Neutrophil (primary cell): ENCODE measurements at regions not wholly inside any gene's neighbourhood (a gene's known extent, or its start where the extent isn't known, plus 50 kb on each side); places are given as distances from the start of the nearest gene placed in this dataset.

Experiments used
- H3K27ac ChIP-seq: fragments of 200-600 bp; sonication (generic); 2 replicates; pipeline ENCODE4 v1.5.1; 2016; ENCODE audit warnings: mild to moderate bottlenecking, moderate library complexity
- H3K27me3 ChIP-seq: fragments of 200-600 bp; sonication (generic); 2 replicates; pipeline ENCODE4 v1.6.0; 2016; ENCODE audit warnings: mild to moderate bottlenecking
- H3K36me3 ChIP-seq: fragments of 200-600 bp; sonication (generic); 2 replicates; pipeline ENCODE4 v1.5.1; 2017
- H3K4me1 ChIP-seq, 2 experiments: fragments of 200-600 bp in 1 of 2; sonication (generic) in 1 of 2; 1 replicate in 1 of 2; 2 replicates in 1 of 2; pipeline versions ENCODE4 v1.5.1 to v1.6.1; 2013 to 2016; ENCODE audit warnings: low read depth in 1 of 2, low read length in 1 of 2, mild to moderate bottlenecking in 1 of 2, moderate library complexity in 1 of 2; ENCODE audit not compliant: control insufficient read depth in 1 of 2, insufficient read depth in 1 of 2
- H3K4me3 ChIP-seq, 2 experiments: fragments of 200-600 bp in 1 of 2; sonication (generic) in 1 of 2; 1 replicate in 1 of 2; 2 replicates in 1 of 2; pipeline ENCODE4 v1.5.1; 2013 to 2016; ENCODE audit warnings: low read depth in 1 of 2, low read length in 1 of 2, mild to moderate bottlenecking in 1 of 2, moderate library complexity in 1 of 2
- H3K9me3 ChIP-seq: fragments of 200-600 bp; sonication (generic); 2 replicates; pipeline ENCODE4 v1.5.1; 2016
- CTCF ChIP-seq: fragments of 200-600 bp; sonication (generic); IDR thresholded peaks from 2 replicates; pipeline ENCODE4 v1.5.1; 2016; ENCODE audit warnings: antibody characterized with exemption

GRCh38 chr2:9692456-9693195 lies 61.8 kb upstream of the YWHAQ start:
- H3K27ac ChIP-seq, result no peak overlapping the region
- no peaks in the 10 kb centered on the region for H3K9me3 ChIP-seq
- no peak for TF ChIP-seq CTCF
- no peaks in the 10 kb centered on the region for H3K4me1 ChIP-seq
- H3K27me3 ChIP-seq, result no peaks in the 10 kb centered on the region
- no peak overlapping the region for H3K4me3 ChIP-seq
- H3K36me3 ChIP-seq, result no peaks in the 10 kb centered on the region

GRCh38 chr2:9693196-9693491 lies 62.3 kb upstream of the YWHAQ start:
- no peaks in the 10 kb centered on the region for H3K27me3 ChIP-seq
- no peaks in the 10 kb centered on the region for H3K36me3 ChIP-seq
- TF ChIP-seq CTCF, result no peak
- no peaks in the 10 kb centered on the region for H3K9me3 ChIP-seq
- no peaks in the 10 kb centered on the region for H3K4me1 ChIP-seq
- no peak overlapping the region for H3K27ac ChIP-seq
- no peak overlapping the region for H3K4me3 ChIP-seq

GRCh38 chr2:9693646-9694045 lies 62.8 kb upstream of the YWHAQ start:
- no peak overlapping the region for H3K4me3 ChIP-seq
- H3K9me3 ChIP-seq, result no peaks in the 10 kb centered on the region
- H3K36me3 ChIP-seq, result no peaks in the 10 kb centered on the region
- H3K4me1 ChIP-seq, result no peaks in the 10 kb centered on the region
- no peak overlapping the region for H3K27ac ChIP-seq
- TF ChIP-seq CTCF, result no peak
- no peaks in the 10 kb centered on the region for H3K27me3 ChIP-seq

- H3K36me3 ChIP-seq, result no peaks in the 10 kb centered on the region
- H3K9me3 ChIP-seq, result no peaks in the 10 kb centered on the region
- no peak for TF ChIP-seq CTCF
Measured at GRCh38 chr2:9694661-9695234, 64.0 kb upstream of the YWHAQ start.

GRCh38 chr2:9695941-9696340 lies 65.1 kb upstream of the YWHAQ start:
- Histone ChIP-seq H3K27me3 (no peaks in the 10 kb centered on the region), H3K27ac (no peak overlapping the region), H3K4me3 (no peak overlapping the region), H3K36me3 (no peaks in the 10 kb centered on the region), H3K4me1 (no peaks in the 10 kb centered on the region), H3K9me3 (no peaks in the 10 kb centered on the region)
- no peak for TF ChIP-seq CTCF

More at GRCh38 chr2:9694661-9695234, 64.0 kb upstream of the YWHAQ start:
- Histone ChIP-seq H3K27me3 (no peaks in the 10 kb centered on the region), H3K4me3 (no peak overlapping the region), H3K4me1 (no peaks in the 10 kb centered on the region), H3K27ac (no peak overlapping the region)
